ENCODE measurements at regions not wholly inside any gene's neighbourhood (a gene's known extent, or its start where the extent isn't known, plus 50 kb on each side); places are given as distances from the start of the nearest gene placed in this dataset.

DNA sequence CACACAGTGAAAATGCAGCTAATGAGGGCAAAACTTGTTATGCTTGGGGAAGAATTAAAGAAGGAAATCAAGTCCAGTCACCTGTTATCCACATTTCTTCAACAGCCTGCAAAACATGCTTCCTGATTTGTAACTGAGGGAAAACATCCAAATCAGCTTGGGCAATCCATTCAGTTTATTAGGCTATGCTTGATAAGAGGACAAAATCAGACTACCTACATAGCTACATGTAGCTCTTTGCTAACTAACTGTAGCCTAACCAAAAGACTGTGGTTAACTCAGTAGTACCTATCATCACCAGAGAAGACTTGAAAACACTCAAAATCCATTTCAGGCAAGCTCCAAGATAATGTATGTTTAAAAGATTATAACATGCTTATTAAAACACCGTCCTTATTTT lies 436.4 kb downstream of the SHQ1 start (continued):
- TF ChIP-seq, protein P1, sequence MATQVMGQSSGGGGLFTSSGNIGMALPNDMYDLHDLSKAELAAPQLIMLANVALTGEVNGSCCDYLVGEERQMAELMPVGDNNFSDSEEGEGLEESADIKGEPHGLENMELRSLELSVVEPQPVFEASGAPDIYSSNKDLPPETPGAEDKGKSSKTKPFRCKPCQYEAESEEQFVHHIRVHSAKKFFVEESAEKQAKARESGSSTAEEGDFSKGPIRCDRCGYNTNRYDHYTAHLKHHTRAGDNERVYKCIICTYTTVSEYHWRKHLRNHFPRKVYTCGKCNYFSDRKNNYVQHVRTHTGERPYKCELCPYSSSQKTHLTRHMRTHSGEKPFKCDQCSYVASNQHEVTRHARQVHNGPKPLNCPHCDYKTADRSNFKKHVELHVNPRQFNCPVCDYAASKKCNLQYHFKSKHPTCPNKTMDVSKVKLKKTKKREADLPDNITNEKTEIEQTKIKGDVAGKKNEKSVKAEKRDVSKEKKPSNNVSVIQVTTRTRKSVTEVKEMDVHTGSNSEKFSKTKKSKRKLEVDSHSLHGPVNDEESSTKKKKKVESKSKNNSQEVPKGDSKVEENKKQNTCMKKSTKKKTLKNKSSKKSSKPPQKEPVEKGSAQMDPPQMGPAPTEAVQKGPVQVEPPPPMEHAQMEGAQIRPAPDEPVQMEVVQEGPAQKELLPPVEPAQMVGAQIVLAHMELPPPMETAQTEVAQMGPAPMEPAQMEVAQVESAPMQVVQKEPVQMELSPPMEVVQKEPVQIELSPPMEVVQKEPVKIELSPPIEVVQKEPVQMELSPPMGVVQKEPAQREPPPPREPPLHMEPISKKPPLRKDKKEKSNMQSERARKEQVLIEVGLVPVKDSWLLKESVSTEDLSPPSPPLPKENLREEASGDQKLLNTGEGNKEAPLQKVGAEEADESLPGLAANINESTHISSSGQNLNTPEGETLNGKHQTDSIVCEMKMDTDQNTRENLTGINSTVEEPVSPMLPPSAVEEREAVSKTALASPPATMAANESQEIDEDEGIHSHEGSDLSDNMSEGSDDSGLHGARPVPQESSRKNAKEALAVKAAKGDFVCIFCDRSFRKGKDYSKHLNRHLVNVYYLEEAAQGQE (IDR thresholded peaks at IDR 0.05; ENCODE audit: low read depth, low read length) = no peak
- TF ChIP-seq RXRA (IDR thresholded peaks at IDR 0.05; ENCODE audit: borderline replicate concordance, low read depth) = no peak

DNA sequence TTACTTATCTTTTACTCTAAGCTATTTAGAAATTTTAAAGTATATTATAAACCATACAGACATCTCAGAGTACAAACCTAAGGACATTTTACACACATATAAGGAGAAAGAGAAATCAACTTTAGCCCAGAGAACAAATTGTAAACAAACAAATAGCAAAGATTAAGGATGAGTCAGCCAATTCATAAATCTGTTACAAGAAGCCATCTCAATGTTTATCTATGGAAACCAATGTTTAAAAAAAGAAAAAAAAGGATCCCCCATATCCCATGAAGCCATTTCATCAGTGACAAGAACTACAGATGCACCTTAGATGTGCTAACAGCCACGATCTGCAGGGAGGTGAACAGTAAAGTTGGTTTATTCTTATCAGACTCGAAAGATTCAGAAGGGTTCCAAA lies 437.1 kb downstream of the SHQ1 start:
- Histone ChIP-seq H3K27me3 (ENCODE audit: insufficient read depth) (no peaks in the 10 kb centered on the region), H3K27ac (ENCODE audit: low read depth in 2 of 2, low read length in 1 of 2) (no peak overlapping the region), H3K9me2 (no peaks in the 10 kb centered on the region), H3K4me1 (ENCODE audit: control insufficient read depth in 1 of 2, insufficient read depth in 2 of 2, low read depth in 1 of 2, low read length in 1 of 2) (peaks cover 0 to 12% of the 10 kb centered on the region in 2 experiments; a peak in 2 of 4 replicates), H3K9ac (no peak overlapping the region), H3K79me2 (ENCODE audit: insufficient read depth) (peaks cover 96% of the 10 kb centered on the region), H3F3A (replicated peaks; ENCODE audit: insufficient read depth) (no peaks in the 10 kb centered on the region), H3K4me2 (no peak overlapping the region), H3K4me3 (ENCODE audit: low read depth in 2 of 2, low read length in 1 of 2) (no peak overlapping the region), H2AFZ (ENCODE audit: low read depth) (no peak overlapping the region), H4K20me1 (ENCODE audit: insufficient read depth) (peaks cover 100% of the 10 kb centered on the region), H3K9me3 (no peaks in the 10 kb centered on the region), H3K36me3 (replicated peaks in 1 of 2; ENCODE audit: control insufficient read depth in 1 of 2, insufficient read depth in 2 of 2, low read length in 1 of 2) (no peaks in the 10 kb centered on the region)
- 84% methylated on average over 2 of the region's 2 CpGs for WGBS (ENCODE audit: low lambda C conversion rate)
- no peak for DNase-seq
- no peak for TF ChIP-seq CHD2 (IDR thresholded peaks at IDR 0.05; ENCODE audit: low read length, partially characterized antibody)
- no peak for TF ChIP-seq USF2 (IDR thresholded peaks at IDR 0.05; ENCODE audit: borderline replicate concordance, low read depth, low read length)
- no peak for TF ChIP-seq NFIC (IDR thresholded peaks at IDR 0.05; ENCODE audit: borderline replicate concordance)
- TF ChIP-seq RCOR1 (IDR thresholded peaks at IDR 0.05; ENCODE audit: low read length) = no peak
- TF ChIP-seq TEAD4 (IDR thresholded peaks at IDR 0.05; ENCODE audit: borderline replicate concordance, insufficient read depth) = no peak
- no peak for TF ChIP-seq GABPA (IDR thresholded peaks at IDR 0.05; ENCODE audit: low read depth)
- no peak for TF ChIP-seq FOXM1 (IDR thresholded peaks at IDR 0.05; ENCODE audit: low read depth)
- ChIA-PET POLR2A (no interaction called here), CTCF (no interaction called here)

DNA sequence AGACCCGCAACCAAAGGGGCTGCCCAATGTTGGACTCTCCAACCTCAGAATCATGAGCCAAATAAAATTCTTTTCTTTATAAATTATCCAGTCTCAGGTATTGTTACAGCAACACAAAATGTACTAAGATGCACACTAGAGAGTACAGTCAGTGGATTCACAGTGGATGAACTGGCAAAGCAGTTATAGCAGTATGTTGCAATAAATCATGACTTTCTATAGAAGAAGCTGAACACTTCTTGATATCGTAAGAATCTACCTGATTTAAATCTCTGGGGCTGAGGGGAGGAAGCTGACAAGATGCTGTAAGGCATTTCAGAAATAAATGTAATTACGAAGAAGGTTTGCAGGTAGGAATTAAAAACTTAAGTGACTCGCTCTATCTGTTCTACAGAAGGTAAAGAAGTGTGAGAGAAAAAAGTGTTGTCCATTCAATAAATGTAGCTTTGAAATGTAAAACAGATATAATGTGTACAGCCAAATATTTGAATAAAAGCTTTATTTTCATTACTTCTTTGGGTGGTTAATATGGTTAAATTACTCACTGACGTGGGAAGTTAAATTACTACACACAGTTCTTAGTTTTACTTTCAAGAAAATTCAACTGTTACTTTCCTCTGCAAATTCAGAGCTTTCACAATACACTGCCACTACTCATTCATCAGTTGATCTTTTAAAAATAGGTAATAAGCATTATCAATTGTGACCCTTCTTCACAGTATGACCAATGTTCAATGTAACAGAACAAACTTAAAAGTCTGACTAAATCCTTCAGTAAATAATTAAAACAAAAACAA lies 439.1 kb downstream of the SHQ1 start:
- no peak for TF ChIP-seq FOXM1 (IDR thresholded peaks at IDR 0.05; ENCODE audit: low read depth)
- TF ChIP-seq SIN3A (IDR thresholded peaks at IDR 0.05; ENCODE audit: borderline replicate concordance, low read depth, low read length) = no peak
- no peak for TF ChIP-seq RAD21 (IDR thresholded peaks at IDR 0.05; ENCODE audit: low read length)
- no peak for TF ChIP-seq FOXJ3 (CRISPR knock-in tag; IDR thresholded peaks at IDR 0.05)
- TF ChIP-seq MEF2A (IDR thresholded peaks at IDR 0.05; ENCODE audit: borderline replicate concordance, low read depth) = no peak
- no peak for TF ChIP-seq RFX5 (IDR thresholded peaks at IDR 0.05; ENCODE audit: low read length)
- TF ChIP-seq RXRA (IDR thresholded peaks at IDR 0.05; ENCODE audit: borderline replicate concordance, low read depth) = no peak
- TF ChIP-seq JUND (IDR thresholded peaks at IDR 0.05) = no peak
- TF ChIP-seq EZH2phosphoT487 (IDR thresholded peaks at IDR 0.05; ENCODE audit: borderline replicate concordance, low read depth) = no peak
- TF ChIP-seq PBX3 (IDR thresholded peaks at IDR 0.05) = no peak
- TF ChIP-seq YY1 (IDR thresholded peaks at IDR 0.05; ENCODE audit: low read depth) = no peak
- TF ChIP-seq, protein P2, sequence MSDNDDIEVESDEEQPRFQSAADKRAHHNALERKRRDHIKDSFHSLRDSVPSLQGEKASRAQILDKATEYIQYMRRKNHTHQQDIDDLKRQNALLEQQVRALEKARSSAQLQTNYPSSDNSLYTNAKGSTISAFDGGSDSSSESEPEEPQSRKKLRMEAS (IDR thresholded peaks at IDR 0.05; ENCODE audit: low read depth) = no peak

More for the DNA sequence above, 439.1 kb downstream of the SHQ1 start:
- Histone ChIP-seq H3F3A (replicated peaks; ENCODE audit: insufficient read depth) (no peaks in the 10 kb centered on the region), H3K4me1 (ENCODE audit: control insufficient read depth in 1 of 2, insufficient read depth in 2 of 2, low read depth in 1 of 2, low read length in 1 of 2) (peaks cover 0 to 22% of the 10 kb centered on the region in 2 experiments; a peak in 2 of 4 replicates), H4K20me1 (ENCODE audit: insufficient read depth) (peaks cover 99% of the 10 kb centered on the region), H3K79me2 (ENCODE audit: insufficient read depth) (peaks cover 93% of the 10 kb centered on the region), H3K36me3 (replicated peaks in 1 of 2; ENCODE audit: control insufficient read depth in 1 of 2, insufficient read depth in 2 of 2, low read length in 1 of 2) (no peaks in the 10 kb centered on the region), H3K9me3 (no peaks in the 10 kb centered on the region), H3K4me3 (ENCODE audit: low read depth in 2 of 2, low read length in 1 of 2) (no peak overlapping the region), H3K27ac (ENCODE audit: low read depth in 2 of 2, low read length in 1 of 2) (no peak overlapping the region; a peak in 1 of 4 replicates), H3K9me2 (no peaks in the 10 kb centered on the region), H3K9ac (no peak overlapping the region), H3K4me2 (no peak overlapping the region), H2AFZ (ENCODE audit: low read depth) (no peak overlapping the region), H3K27me3 (ENCODE audit: insufficient read depth) (no peaks in the 10 kb centered on the region)
- ChIA-PET POLR2A (no interaction called here), CTCF (interaction anchor here (0.8 to 1.0 kb wide), 3 partner anchors 11 to 30 kb away, joined by 3 to 4 read pairs (median 3); no protein-coding TSS in a partner anchor)
- DNase-seq = no peak
- 95% methylated on average over 5 of the region's 5 CpGs for WGBS (ENCODE audit: low lambda C conversion rate)
